HCT116 (cell line): ENCODE measurements at regions not wholly inside any gene's neighbourhood (a gene's known extent, or its start where the extent isn't known, plus 50 kb on each side); places are given as distances from the start of the nearest gene placed in this dataset.

Source experiments
- ATAC-seq: fragments of 200-7000 bp; cut with Tn5 transposase; 2 replicates; pipeline ENCODE4 v1.9.1; 2020; ENCODE audit warnings: mild to moderate bottlenecking, moderate library complexity
- BruUV-seq: library from RNA; stranded (reverse); fragments of 400-500 nt; replicated peaks from 2 replicates; lab custom pipeline; 2021; lab: Mats Ljungman, UMichigan
- CTCF ChIA-PET: fragments of 300-600 bp; sonication (Branson Sonifier 250); formaldehyde crosslinking; loops from one replicate; lab custom pipeline; 2021; ENCODE audit warnings: antibody characterized with exemption; lab: Charles Lee
- POLR2A ChIA-PET: fragments of 300-600, 350-600 bp; sonication (Branson Sonifier 250); formaldehyde crosslinking; loops from one replicate; lab custom pipeline; 2021; ENCODE audit warnings: antibody characterized with exemption; lab: Charles Lee
- RAD21 ChIA-PET, 2 experiments: fragments of 300-600 bp; sonication (Branson Sonifier 250); formaldehyde crosslinking; loops; one replicate each; lab custom pipeline; 2023; ENCODE audit warnings: low total read pairs in 2 of 2; ENCODE audit not compliant: uncharacterized antibody in 2 of 2, unreplicated experiment in 2 of 2, low non-redundant PET in 1 of 2; lab: Charles Lee
- DNase-seq: peaks from one replicate; pipeline ENCODE4 v3.0.0-alpha.2; 2010; ENCODE audit warnings: low read depth, low spot score
- H2AFZ ChIP-seq: fragments of 200-600 bp; shearing (Covaris generic), sonication (generic); 2 replicates; pipeline ENCODE4 v1.6.1; 2017; ENCODE audit warnings: low read depth, mixed run types, mixed read lengths, antibody characterized with exemption, low read length; ENCODE audit not compliant: poor library complexity, severe bottlenecking
- H3K27ac ChIP-seq: 2 replicates; pipeline ENCODE4 v1.5.1; 2012; ENCODE audit warnings: low read depth, low read length
- H3K27me3 ChIP-seq: fragments of 200-600 bp; sonication (generic); 2 replicates; pipeline ENCODE4 v1.6.1; 2016; ENCODE audit warnings: mixed run types, low read length, mixed read lengths; ENCODE audit not compliant: insufficient read depth
- H3K36me3 ChIP-seq, 2 experiments: fragments of 200-500 bp in 1 of 2; fragments of 200-600 bp in 1 of 2; sonication (Bioruptor generic) in 1 of 2; sonication (generic) in 1 of 2; 2 replicates each; pipeline versions ENCODE4 v1.5.1 to v1.6.1; 2014 to 2016; ENCODE audit warnings: low read length in 2 of 2, inconsistent platforms in 1 of 2, mixed read lengths in 1 of 2, mixed run types in 1 of 2; ENCODE audit not compliant: insufficient read depth in 2 of 2, control insufficient read depth in 1 of 2
- H3K4me1 ChIP-seq, 2 experiments: fragments of 200-600 bp in 1 of 2; sonication (generic) in 1 of 2; 2 replicates each; pipeline versions ENCODE4 v1.5.1 to v1.6.1; 2012 to 2017; ENCODE audit warnings: low read length in 2 of 2, inconsistent platforms in 1 of 2, mild to moderate bottlenecking in 1 of 2, mixed read lengths in 1 of 2, mixed run types in 1 of 2, moderate library complexity in 1 of 2; ENCODE audit not compliant: insufficient read depth in 2 of 2, control insufficient read depth in 1 of 2
- H3K4me2 ChIP-seq: fragments of 200-600 bp; sonication (generic); 2 replicates; pipeline ENCODE4 v1.6.1; 2017; ENCODE audit warnings: mixed run types, low read length, mixed read lengths
- H3K4me3 ChIP-seq, 2 experiments: fragments of 200-600 bp in 1 of 2; sonication (generic) in 1 of 2; replicated peaks in 1 of 2; 2 replicates each; pipeline ENCODE4 v1.5.1; 2011 to 2016; ENCODE audit warnings: low read length in 2 of 2, control low read depth in 1 of 2, low read depth in 1 of 2, mild to moderate bottlenecking in 1 of 2, mixed read lengths in 1 of 2, mixed run types in 1 of 2
- H3K79me2 ChIP-seq: fragments of 200-600 bp; sonication (generic); 2 replicates; pipeline ENCODE4 v1.6.1; 2017; ENCODE audit warnings: mild to moderate bottlenecking, mixed run types, low read length, moderate library complexity, mixed read lengths; ENCODE audit not compliant: insufficient read depth
- H3K9ac ChIP-seq: fragments of 200-600 bp; sonication (generic); 2 replicates; pipeline ENCODE4 v1.6.1; 2016; ENCODE audit warnings: low read length, mixed read lengths
- H3K9me2 ChIP-seq: fragments of 200-600 bp; sonication (generic), shearing (Covaris generic); 2 replicates; pipeline ENCODE4 v1.6.1; 2017; ENCODE audit warnings: mixed run types, mild to moderate bottlenecking, moderate library complexity; ENCODE audit not compliant: insufficient read depth
- H3K9me3 ChIP-seq, 2 experiments: fragments of 200-500 bp in 1 of 2; fragments of 200-600 bp in 1 of 2; sonication (Bioruptor generic) in 1 of 2; sonication (generic) in 1 of 2; 2 replicates each; pipeline ENCODE4 v1.6.1; 2014 to 2017; ENCODE audit warnings: low read length in 2 of 2, mixed read lengths in 2 of 2, inconsistent platforms in 1 of 2, low read depth in 1 of 2, mild to moderate bottlenecking in 1 of 2, mixed run types in 1 of 2, moderate library complexity in 1 of 2; ENCODE audit not compliant: control insufficient read depth in 1 of 2, insufficient read depth in 1 of 2
- H4K20me1 ChIP-seq: fragments of 200-600 bp; sonication (generic), shearing (Covaris generic); 2 replicates; pipeline ENCODE4 v1.6.1; 2017; ENCODE audit warnings: mixed run types, mild to moderate bottlenecking, moderate library complexity; ENCODE audit not compliant: insufficient read depth
- CEBPB ChIP-seq: IDR thresholded peaks from 2 replicates; pipeline ENCODE4 v1.6.1; 2012; ENCODE audit warnings: low read depth
- EZH2 ChIP-seq: fragments of 200-600 bp; sonication (generic); IDR thresholded peaks from 2 replicates; pipeline ENCODE4 v1.6.1; 2017; ENCODE audit warnings: antibody characterized with exemption, mixed run types
- FOSL1 ChIP-seq: IDR thresholded peaks from 2 replicates; pipeline ENCODE4 v1.6.1; 2012; ENCODE audit warnings: low read depth
- JUND ChIP-seq: IDR thresholded peaks from 2 replicates; pipeline ENCODE4 v1.6.1; 2012
- POLR2A ChIP-seq: IDR thresholded peaks from 2 replicates; pipeline ENCODE4 v1.7.0; 2011; ENCODE audit warnings: borderline replicate concordance; ENCODE audit not compliant: insufficient read depth, insufficient read length; ENCODE audit errors: extremely low read depth
- POLR2AphosphoS5 ChIP-seq: IDR thresholded peaks from 2 replicates; pipeline ENCODE4 v1.6.1; 2011; ENCODE audit warnings: mild to moderate bottlenecking, low read depth, low read length, moderate library complexity
- RAD21 ChIP-seq: IDR thresholded peaks from 2 replicates; pipeline ENCODE4 v1.6.1; 2012; ENCODE audit warnings: low read depth, mild to moderate bottlenecking
- SIN3A ChIP-seq: IDR thresholded peaks from 2 replicates; pipeline ENCODE4 v1.6.1; 2012; ENCODE audit warnings: low read depth
- SP1 ChIP-seq: IDR thresholded peaks from 2 replicates; pipeline ENCODE4 v1.6.1; 2012; ENCODE audit warnings: low read depth
- SRF ChIP-seq: IDR thresholded peaks from 2 replicates; pipeline ENCODE4 v1.6.1; 2012; ENCODE audit warnings: low read depth
- TCF7L2 ChIP-seq: IDR thresholded peaks from 2 replicates; pipeline ENCODE4 v1.7.0; 2011; ENCODE audit warnings: borderline replicate concordance, inconsistent platforms; ENCODE audit not compliant: insufficient read depth, insufficient read length; ENCODE audit errors: extremely low read depth
- YY1 ChIP-seq: IDR thresholded peaks from 2 replicates; pipeline ENCODE4 v1.6.1; 2011; ENCODE audit warnings: low read length, low read depth, moderate library complexity, mild to moderate bottlenecking; ENCODE audit not compliant: insufficient replicate concordance; ENCODE audit errors: extremely low read depth
- ZFX ChIP-seq: fragments of 450-650 bp; IDR thresholded peaks from 2 replicates; pipeline ENCODE4 v1.6.1; 2017
- ZNF274 ChIP-seq: fragments of 200-500 bp; sonication (Bioruptor generic); IDR thresholded peaks from 2 replicates; pipeline ENCODE4 v1.6.1; 2014; ENCODE audit warnings: mild to moderate bottlenecking, low read depth, low read length, inconsistent platforms
- intact Hi-C: fragments of 100-400 bp; cut with micrococcal nuclease; formaldehyde crosslinking; loops from 2 replicates; pipeline ENCODE4 v1.10.0; 2022
- TF ChIP-seq, protein P1 (sequence below), 3 experiments: fragments of 200-600 bp in 1 of 3; sonication (generic) in 1 of 3; IDR thresholded peaks in 2 of 3; conservative IDR thresholded peaks in 1 of 3; 2 replicates each; pipeline ENCODE4 v1.5.1; 2012 to 2017; ENCODE audit warnings: low read depth in 2 of 3, low read length in 2 of 3, antibody characterized with exemption in 1 of 3, borderline replicate concordance in 1 of 3, control low read depth in 1 of 3, mild to moderate bottlenecking in 1 of 3, mixed read lengths in 1 of 3, mixed run types in 1 of 3, moderate library complexity in 1 of 3; ENCODE audit not compliant: insufficient read depth in 1 of 3
- TF ChIP-seq, protein P2 (sequence below): IDR thresholded peaks from 2 replicates; pipeline ENCODE4 v1.6.1; 2012
- TF ChIP-seq, protein P3 (sequence below): IDR thresholded peaks from 2 replicates; pipeline ENCODE4 v1.6.1; 2012
- TF ChIP-seq, protein P4 (sequence below): IDR thresholded peaks from 2 replicates; pipeline ENCODE4 v1.6.1; 2012; ENCODE audit warnings: low read depth

DNA sequence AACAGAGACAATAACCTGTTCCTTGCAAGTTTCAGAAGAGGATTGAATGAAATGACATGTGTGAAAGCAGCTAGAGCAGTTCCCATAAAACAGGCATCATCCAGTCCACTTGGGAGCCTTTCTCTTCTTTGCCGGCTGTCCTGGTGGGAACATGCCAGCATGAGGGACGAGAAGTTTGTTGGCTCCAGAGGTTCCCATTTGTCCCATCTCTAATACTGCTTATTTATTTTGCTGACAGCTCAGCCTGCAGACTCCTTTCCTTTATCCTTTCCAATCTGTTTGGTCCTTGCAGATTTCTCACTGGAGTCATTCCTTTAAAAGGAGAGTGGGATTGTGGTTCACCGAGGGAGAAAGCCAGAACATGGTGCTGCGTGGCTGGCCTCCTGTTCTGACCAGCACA, 321.5 kb upstream of the CLINT1 start:
- H3K9me3 ChIP-seq = no peaks in the 10 kb centered on the region
- no peaks in the 10 kb centered on the region for H4K20me1 ChIP-seq
- H3K36me3 ChIP-seq = no peaks in the 10 kb centered on the region
- DNase-seq = no peak
- TF ChIP-seq POLR2AphosphoS5 (no peak), ZFX (no peak), RAD21 (no peak), ZNF274 (no peak), POLR2A (no peak), SRF (no peak), CEBPB (no peak), JUND (no peak), SP1 (no peak), FOSL1 (no peak), TCF7L2 (no peak), EZH2 (no peak), YY1 (no peak), SIN3A (no peak)
- TF ChIP-seq, protein P1, sequence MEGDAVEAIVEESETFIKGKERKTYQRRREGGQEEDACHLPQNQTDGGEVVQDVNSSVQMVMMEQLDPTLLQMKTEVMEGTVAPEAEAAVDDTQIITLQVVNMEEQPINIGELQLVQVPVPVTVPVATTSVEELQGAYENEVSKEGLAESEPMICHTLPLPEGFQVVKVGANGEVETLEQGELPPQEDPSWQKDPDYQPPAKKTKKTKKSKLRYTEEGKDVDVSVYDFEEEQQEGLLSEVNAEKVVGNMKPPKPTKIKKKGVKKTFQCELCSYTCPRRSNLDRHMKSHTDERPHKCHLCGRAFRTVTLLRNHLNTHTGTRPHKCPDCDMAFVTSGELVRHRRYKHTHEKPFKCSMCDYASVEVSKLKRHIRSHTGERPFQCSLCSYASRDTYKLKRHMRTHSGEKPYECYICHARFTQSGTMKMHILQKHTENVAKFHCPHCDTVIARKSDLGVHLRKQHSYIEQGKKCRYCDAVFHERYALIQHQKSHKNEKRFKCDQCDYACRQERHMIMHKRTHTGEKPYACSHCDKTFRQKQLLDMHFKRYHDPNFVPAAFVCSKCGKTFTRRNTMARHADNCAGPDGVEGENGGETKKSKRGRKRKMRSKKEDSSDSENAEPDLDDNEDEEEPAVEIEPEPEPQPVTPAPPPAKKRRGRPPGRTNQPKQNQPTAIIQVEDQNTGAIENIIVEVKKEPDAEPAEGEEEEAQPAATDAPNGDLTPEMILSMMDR (IDR thresholded peaks at IDR 0.05 in 2 of 3, conservative IDR thresholded peaks at IDR 0.05 in 1 of 3; ENCODE audit: borderline replicate concordance in 1 of 3, insufficient read depth in 1 of 3, low read depth in 2 of 3, low read length in 2 of 3) = no peak
- TF ChIP-seq, protein P2, sequence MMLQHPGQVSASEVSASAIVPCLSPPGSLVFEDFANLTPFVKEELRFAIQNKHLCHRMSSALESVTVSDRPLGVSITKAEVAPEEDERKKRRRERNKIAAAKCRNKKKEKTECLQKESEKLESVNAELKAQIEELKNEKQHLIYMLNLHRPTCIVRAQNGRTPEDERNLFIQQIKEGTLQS = no peak
- TF ChIP-seq, protein P3, sequence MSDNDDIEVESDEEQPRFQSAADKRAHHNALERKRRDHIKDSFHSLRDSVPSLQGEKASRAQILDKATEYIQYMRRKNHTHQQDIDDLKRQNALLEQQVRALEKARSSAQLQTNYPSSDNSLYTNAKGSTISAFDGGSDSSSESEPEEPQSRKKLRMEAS = no peak
- TF ChIP-seq, protein P4, sequence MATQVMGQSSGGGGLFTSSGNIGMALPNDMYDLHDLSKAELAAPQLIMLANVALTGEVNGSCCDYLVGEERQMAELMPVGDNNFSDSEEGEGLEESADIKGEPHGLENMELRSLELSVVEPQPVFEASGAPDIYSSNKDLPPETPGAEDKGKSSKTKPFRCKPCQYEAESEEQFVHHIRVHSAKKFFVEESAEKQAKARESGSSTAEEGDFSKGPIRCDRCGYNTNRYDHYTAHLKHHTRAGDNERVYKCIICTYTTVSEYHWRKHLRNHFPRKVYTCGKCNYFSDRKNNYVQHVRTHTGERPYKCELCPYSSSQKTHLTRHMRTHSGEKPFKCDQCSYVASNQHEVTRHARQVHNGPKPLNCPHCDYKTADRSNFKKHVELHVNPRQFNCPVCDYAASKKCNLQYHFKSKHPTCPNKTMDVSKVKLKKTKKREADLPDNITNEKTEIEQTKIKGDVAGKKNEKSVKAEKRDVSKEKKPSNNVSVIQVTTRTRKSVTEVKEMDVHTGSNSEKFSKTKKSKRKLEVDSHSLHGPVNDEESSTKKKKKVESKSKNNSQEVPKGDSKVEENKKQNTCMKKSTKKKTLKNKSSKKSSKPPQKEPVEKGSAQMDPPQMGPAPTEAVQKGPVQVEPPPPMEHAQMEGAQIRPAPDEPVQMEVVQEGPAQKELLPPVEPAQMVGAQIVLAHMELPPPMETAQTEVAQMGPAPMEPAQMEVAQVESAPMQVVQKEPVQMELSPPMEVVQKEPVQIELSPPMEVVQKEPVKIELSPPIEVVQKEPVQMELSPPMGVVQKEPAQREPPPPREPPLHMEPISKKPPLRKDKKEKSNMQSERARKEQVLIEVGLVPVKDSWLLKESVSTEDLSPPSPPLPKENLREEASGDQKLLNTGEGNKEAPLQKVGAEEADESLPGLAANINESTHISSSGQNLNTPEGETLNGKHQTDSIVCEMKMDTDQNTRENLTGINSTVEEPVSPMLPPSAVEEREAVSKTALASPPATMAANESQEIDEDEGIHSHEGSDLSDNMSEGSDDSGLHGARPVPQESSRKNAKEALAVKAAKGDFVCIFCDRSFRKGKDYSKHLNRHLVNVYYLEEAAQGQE = no peak
- no peak overlapping the region for H3K9ac ChIP-seq
- no peaks in the 10 kb centered on the region for H3K4me1 ChIP-seq
- H3K4me3 ChIP-seq = no peak overlapping the region
- no peak overlapping the region for H2AFZ ChIP-seq
- ATAC-seq = no peak
- ChIA-PET RAD21 (no interaction called here), POLR2A (no interaction called here), CTCF (no interaction called here)
- H3K4me2 ChIP-seq = no peak overlapping the region
- no peaks in the 10 kb centered on the region for H3K9me2 ChIP-seq
- no peaks in the 10 kb centered on the region for H3K79me2 ChIP-seq
- intact Hi-C loops = no loop called here
- peaks cover 41% of the 10 kb centered on the region; the same call in 1 of the 2 replicates for H3K27me3 ChIP-seq
- H3K27ac ChIP-seq = no peak overlapping the region
- BruUV-seq = no TSS peak
